ENCODE measurements at regions not wholly inside any gene's neighbourhood (a gene's known extent, or its start where the extent isn't known, plus 50 kb on each side); places are given as distances from the start of the nearest gene placed in this dataset.

DNA sequence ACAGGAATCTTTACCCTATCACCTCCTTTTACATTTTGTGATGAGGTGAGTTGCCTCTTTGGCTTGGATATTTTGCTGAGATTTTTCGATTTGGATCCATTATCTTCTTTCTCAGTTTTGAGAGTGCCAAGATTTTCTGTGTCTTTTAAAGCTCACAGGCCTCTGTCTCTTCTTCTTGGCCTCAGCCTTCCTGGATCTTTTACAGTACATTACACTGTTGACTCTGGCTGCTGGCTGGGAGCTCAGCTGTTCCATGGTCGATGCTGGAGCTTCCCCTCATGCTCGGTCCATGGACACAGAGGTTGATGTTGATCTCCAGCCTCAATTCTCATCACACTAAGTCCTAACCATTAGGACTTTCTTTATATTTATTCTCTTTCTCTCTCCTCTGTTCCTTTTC lies 332.8 kb upstream of the UBE2E3 start:
- 79% methylated on average over 3 of the region's 3 CpGs for WGBS (ENCODE audit: insufficient coverage, low lambda C conversion rate)
- H3K4me3 ChIP-seq (ENCODE audit: low read length): no peak overlapping the region
- DNase-seq: no peak
- no peak overlapping the region for H3K27ac ChIP-seq (ENCODE audit: low read length)
- no peaks in the 10 kb centered on the region for H3K9me3 ChIP-seq (ENCODE audit: control insufficient read depth, low read depth, low read length)
- H3K27me3 ChIP-seq (ENCODE audit: control insufficient read depth, insufficient read depth, low read length): no peaks in the 10 kb centered on the region
- no peaks in the 10 kb centered on the region for H3K4me1 ChIP-seq (ENCODE audit: control insufficient read depth, insufficient read depth, low read length)
- H3K36me3 ChIP-seq (ENCODE audit: control insufficient read depth, insufficient read depth, low read length): no peaks in the 10 kb centered on the region

DNA sequence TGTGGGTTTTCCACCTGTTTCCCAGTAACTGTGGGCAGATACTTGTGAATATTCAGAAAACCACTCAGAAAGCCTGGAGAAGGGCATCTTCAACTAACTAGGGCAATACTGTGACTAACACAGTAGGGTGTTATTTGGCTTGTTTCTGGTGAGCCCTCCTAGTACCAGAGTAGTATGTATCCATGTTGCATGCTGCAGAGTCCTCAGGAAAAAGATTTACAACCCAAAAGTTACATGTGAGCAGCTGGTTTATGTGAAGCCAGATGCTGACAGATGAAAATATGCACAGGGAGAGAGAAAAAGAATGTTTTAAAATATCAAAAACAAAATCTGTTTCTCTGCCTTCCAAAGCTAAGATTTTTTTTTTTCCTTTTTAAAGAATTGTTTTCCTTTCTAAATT lies 333.2 kb upstream of the UBE2E3 start:
- Histone ChIP-seq H3K4me3 (ENCODE audit: low read length) (no peak overlapping the region), H3K4me1 (ENCODE audit: control insufficient read depth, insufficient read depth, low read length) (no peaks in the 10 kb centered on the region), H3K27me3 (ENCODE audit: control insufficient read depth, insufficient read depth, low read length) (no peaks in the 10 kb centered on the region), H3K9me3 (ENCODE audit: control insufficient read depth, low read depth, low read length) (no peaks in the 10 kb centered on the region), H3K27ac (ENCODE audit: low read length) (no peak overlapping the region), H3K36me3 (ENCODE audit: control insufficient read depth, insufficient read depth, low read length) (no peaks in the 10 kb centered on the region)
- DNase-seq: no peak

DNA sequence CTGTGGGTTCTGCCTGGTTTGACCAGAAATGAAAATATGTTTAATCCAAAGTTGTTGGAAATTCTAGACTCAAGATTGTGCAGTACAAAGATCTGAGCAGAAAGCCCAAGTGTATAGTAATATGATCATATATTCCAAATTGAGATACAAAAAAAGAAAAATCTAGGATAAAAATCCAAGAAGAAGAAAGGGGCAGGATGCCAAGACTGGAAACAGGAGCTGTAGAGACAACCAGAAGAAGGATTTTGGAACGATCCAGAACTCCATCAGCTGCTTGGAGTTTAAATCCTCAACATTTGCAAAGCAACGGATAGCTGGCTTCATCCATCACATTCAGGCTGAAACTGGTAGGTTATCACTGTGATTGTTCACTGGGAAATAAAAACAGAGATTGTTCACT lies 333.6 kb upstream of the UBE2E3 start:
- no CpG with 5 or more reads among the region's 2 CpGs for WGBS (ENCODE audit: insufficient coverage, low lambda C conversion rate)

DNA sequence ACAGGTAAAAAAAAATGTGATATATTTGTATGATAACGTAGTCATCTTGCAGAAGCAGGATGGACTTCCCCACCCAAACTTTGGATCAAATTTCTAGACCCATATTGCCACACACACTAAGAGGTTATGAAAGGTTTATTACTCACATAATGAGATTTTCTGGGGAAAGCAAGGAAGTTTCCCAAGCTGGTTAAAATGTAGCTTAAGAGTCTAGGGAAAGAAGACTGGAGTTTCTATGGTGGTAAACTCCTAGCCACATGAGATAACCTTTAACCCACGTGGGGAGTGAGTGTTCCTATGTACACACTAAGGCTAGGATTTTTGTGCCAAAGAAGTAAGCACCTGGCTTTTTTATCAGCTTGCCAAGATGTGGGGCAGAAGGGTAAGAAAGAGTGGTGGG lies 335.7 kb upstream of the UBE2E3 start:
- Histone ChIP-seq H3K27ac (ENCODE audit: low read length) (no peak overlapping the region), H3K27me3 (ENCODE audit: control insufficient read depth, insufficient read depth, low read length) (no peaks in the 10 kb centered on the region), H3K36me3 (ENCODE audit: control insufficient read depth, insufficient read depth, low read length) (no peaks in the 10 kb centered on the region), H3K9me3 (ENCODE audit: control insufficient read depth, low read depth, low read length) (no peaks in the 10 kb centered on the region), H3K4me3 (ENCODE audit: low read length) (no peak overlapping the region), H3K4me1 (ENCODE audit: control insufficient read depth, insufficient read depth, low read length) (no peaks in the 10 kb centered on the region)
- WGBS (ENCODE audit: insufficient coverage, low lambda C conversion rate): 36% methylated on average over 2 of the region's 2 CpGs
- no peak for DNase-seq

More for the DNA sequence above, 333.6 kb upstream of the UBE2E3 start:
- Histone ChIP-seq H3K27me3 (ENCODE audit: control insufficient read depth, insufficient read depth, low read length) (no peaks in the 10 kb centered on the region), H3K9me3 (ENCODE audit: control insufficient read depth, low read depth, low read length) (no peaks in the 10 kb centered on the region), H3K4me1 (ENCODE audit: control insufficient read depth, insufficient read depth, low read length) (no peaks in the 10 kb centered on the region), H3K4me3 (ENCODE audit: low read length) (no peak overlapping the region), H3K36me3 (ENCODE audit: control insufficient read depth, insufficient read depth, low read length) (no peaks in the 10 kb centered on the region), H3K27ac (ENCODE audit: low read length) (no peak overlapping the region)
- no peak for DNase-seq

DNA sequence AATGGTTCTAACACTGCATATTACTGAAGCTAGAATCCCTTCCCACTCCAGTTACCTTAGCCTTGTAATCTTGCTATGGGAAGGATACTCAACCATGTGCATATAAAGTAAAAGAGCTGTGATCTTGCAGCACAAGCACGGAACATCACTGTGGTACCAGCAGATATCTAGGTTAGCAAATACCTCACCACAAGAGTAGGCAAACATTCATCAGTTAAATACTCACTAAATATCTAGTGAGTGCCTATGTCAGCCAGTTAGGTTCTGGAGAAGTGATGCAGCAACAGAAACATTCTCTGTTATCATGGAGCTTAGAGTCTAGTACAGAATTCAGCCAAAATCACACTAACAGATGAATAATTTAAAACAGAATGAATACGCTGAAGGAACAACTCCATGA lies 349.6 kb upstream of the UBE2E3 start:
- Histone ChIP-seq H3K27me3 (ENCODE audit: control insufficient read depth, insufficient read depth, low read length) (no peaks in the 10 kb centered on the region), H3K36me3 (ENCODE audit: control insufficient read depth, insufficient read depth, low read length) (no peaks in the 10 kb centered on the region), H3K27ac (ENCODE audit: low read length) (no peak overlapping the region), H3K4me3 (ENCODE audit: low read length) (no peak overlapping the region), H3K9me3 (ENCODE audit: control insufficient read depth, low read depth, low read length) (no peaks in the 10 kb centered on the region), H3K4me1 (ENCODE audit: control insufficient read depth, insufficient read depth, low read length) (no peaks in the 10 kb centered on the region)
- WGBS (ENCODE audit: insufficient coverage, low lambda C conversion rate): no CpG with 5 or more reads among the region's 2 CpGs
- no peak for DNase-seq

GRCh38 chr2:180625006-180625844 lies 355.2 kb upstream of the UBE2E3 start:
- no peak for DNase-seq
- no peak overlapping the region for H3K4me3 ChIP-seq (ENCODE audit: low read length)
- 100% methylated on average over 1 of the region's 4 CpGs for WGBS (ENCODE audit: insufficient coverage, low lambda C conversion rate)
- H3K9me3 ChIP-seq (ENCODE audit: control insufficient read depth, low read depth, low read length): no peaks in the 10 kb centered on the region
- H3K27me3 ChIP-seq (ENCODE audit: control insufficient read depth, insufficient read depth, low read length): no peaks in the 10 kb centered on the region
- no peaks in the 10 kb centered on the region for H3K36me3 ChIP-seq (ENCODE audit: control insufficient read depth, insufficient read depth, low read length)
- no peaks in the 10 kb centered on the region for H3K4me1 ChIP-seq (ENCODE audit: control insufficient read depth, insufficient read depth, low read length)
- H3K27ac ChIP-seq (ENCODE audit: low read length): no peak overlapping the region

DNA sequence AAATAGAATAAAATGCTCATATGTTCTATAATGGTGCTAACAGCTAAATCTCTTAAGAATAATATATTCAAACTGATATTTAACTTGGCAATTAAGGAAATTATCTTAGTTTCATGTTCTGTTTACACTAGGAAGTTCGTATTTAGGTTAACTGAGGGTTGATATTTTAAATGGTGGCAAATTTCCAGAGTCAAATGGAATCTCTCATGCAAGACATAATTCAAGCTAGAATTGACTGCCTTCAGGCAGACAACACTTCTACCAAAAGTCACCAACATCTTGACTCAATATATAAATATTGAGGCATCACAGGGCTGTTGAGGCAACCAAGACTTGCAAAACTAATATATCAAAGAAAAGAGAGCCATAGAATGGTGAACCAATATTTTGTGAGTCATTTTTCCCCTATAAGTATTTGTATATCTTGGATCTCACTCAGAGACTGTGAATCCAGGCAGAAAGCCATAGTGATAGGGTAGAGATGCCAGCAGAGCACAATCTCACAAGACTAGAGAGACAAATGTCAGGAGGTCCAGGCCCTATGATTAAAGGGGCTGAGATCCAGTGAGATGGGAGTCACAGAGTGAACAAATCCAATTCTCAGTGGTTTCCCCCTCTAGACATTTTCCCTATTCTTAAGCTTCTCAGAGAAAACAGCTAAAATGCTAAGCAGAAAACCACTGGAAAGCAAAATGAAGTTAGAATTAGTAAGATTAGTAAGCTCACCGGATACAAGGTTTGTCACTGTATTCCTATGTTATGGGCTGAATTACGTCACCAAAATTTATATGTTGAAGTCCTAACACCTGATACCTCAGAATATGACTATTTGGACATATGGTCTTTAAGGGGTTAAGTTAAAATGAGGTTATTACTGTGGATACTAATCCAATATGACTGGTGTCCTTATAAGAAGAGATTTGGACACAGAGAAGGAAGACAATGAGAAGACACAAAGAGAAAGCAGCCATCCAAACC lies 358.2 kb upstream of the UBE2E3 start:
- WGBS (ENCODE audit: insufficient coverage, low lambda C conversion rate): 90% methylated on average over 2 of the region's 3 CpGs
- DNase-seq: no peak
- no peak overlapping the region for H3K27ac ChIP-seq (ENCODE audit: low read length)
- H3K9me3 ChIP-seq (ENCODE audit: control insufficient read depth, low read depth, low read length): no peaks in the 10 kb centered on the region
- H3K27me3 ChIP-seq (ENCODE audit: control insufficient read depth, insufficient read depth, low read length): no peaks in the 10 kb centered on the region
- H3K4me3 ChIP-seq (ENCODE audit: low read length): no peak overlapping the region
- no peaks in the 10 kb centered on the region for H3K4me1 ChIP-seq (ENCODE audit: control insufficient read depth, insufficient read depth, low read length)
- no peaks in the 10 kb centered on the region for H3K36me3 ChIP-seq (ENCODE audit: control insufficient read depth, insufficient read depth, low read length)

DNA sequence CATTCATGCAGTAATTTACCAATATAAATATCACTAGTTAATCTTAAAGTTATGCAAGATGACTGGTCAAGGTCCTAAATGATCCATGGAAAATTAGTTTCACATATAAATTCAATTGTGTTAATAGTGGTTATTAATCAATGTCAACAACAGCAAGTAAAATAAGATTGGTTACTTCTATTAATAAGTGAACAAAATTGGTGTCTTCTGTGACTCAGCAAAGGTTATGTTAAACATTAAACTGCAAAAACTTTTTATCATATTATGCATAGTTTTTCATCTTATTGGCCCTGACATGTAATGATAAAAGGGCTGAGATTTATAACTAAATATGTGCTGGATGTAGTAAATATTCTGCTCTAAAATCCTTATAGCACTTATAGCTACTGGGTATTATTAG lies 359.0 kb upstream of the UBE2E3 start:
- DNase-seq: no peak
- no peaks in the 10 kb centered on the region for H3K4me1 ChIP-seq (ENCODE audit: control insufficient read depth, insufficient read depth, low read length)
- no peak overlapping the region for H3K4me3 ChIP-seq (ENCODE audit: low read length)
- H3K9me3 ChIP-seq (ENCODE audit: control insufficient read depth, low read depth, low read length): no peaks in the 10 kb centered on the region
- H3K27ac ChIP-seq (ENCODE audit: low read length): no peak overlapping the region
- H3K27me3 ChIP-seq (ENCODE audit: control insufficient read depth, insufficient read depth, low read length): no peaks in the 10 kb centered on the region
- no peaks in the 10 kb centered on the region for H3K36me3 ChIP-seq (ENCODE audit: control insufficient read depth, insufficient read depth, low read length)

- Histone ChIP-seq H3K4me1 (ENCODE audit: control insufficient read depth, insufficient read depth, low read length) (no peaks in the 10 kb centered on the region), H3K36me3 (ENCODE audit: control insufficient read depth, insufficient read depth, low read length) (no peaks in the 10 kb centered on the region), H3K27me3 (ENCODE audit: control insufficient read depth, insufficient read depth, low read length) (no peaks in the 10 kb centered on the region), H3K27ac (ENCODE audit: low read length) (no peak overlapping the region), H3K9me3 (ENCODE audit: control insufficient read depth, low read depth, low read length) (no peaks in the 10 kb centered on the region), H3K4me3 (ENCODE audit: low read length) (no peak overlapping the region)
- WGBS (ENCODE audit: insufficient coverage, low lambda C conversion rate): 80% methylated on average over 1 of the region's 5 CpGs
- DNase-seq: no peak
These were observed 361.8 kb upstream of the UBE2E3 start for GRCh38 chr2:180618570-180618969.

DNA sequence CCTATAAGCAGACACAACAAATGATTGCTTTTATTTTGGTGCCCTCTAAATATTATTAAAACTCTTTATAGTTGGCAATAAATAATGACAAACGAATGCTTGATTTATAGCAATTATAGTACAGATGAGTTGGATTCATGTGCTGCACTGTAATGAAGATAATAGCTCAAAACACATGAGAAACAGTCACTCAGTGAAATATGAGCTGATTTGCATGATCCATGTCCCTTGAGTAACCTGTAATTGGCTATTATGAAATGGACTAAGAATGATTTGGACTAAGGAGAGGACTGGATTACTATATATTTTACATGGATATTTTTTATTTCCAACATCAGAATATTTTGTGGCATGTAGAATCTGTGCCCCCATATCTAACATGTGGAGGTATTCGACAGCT lies 365.6 kb upstream of the UBE2E3 start:
- Histone ChIP-seq H3K9me3 (ENCODE audit: control insufficient read depth, low read depth, low read length) (no peaks in the 10 kb centered on the region), H3K4me1 (ENCODE audit: control insufficient read depth, insufficient read depth, low read length) (no peaks in the 10 kb centered on the region), H3K27ac (ENCODE audit: low read length) (no peak overlapping the region), H3K4me3 (ENCODE audit: low read length) (no peak overlapping the region), H3K36me3 (ENCODE audit: control insufficient read depth, insufficient read depth, low read length) (no peaks in the 10 kb centered on the region), H3K27me3 (ENCODE audit: control insufficient read depth, insufficient read depth, low read length) (no peaks in the 10 kb centered on the region)
- DNase-seq: no peak
- 100% methylated on average over 1 of the region's 2 CpGs for WGBS (ENCODE audit: insufficient coverage, low lambda C conversion rate)

All from large intestine (tissue), 3 donors.